Caco-2 (cell line): ENCODE measurements at regions not wholly inside any gene's neighbourhood (a gene's known extent, or its start where the extent isn't known, plus 50 kb on each side); places are given as distances from the start of the nearest gene placed in this dataset.

ENCODE experiments used
- BruUV-seq: library from RNA; stranded (reverse); fragments of 400-500 nt; replicated peaks from 2 replicates; lab custom pipeline; 2021; lab: Mats Ljungman, UMichigan
- CTCF ChIA-PET: fragments of 300-600 bp; sonication (Branson Sonifier 250); formaldehyde crosslinking; loops from one replicate; lab custom pipeline; 2022; ENCODE audit warnings: antibody characterized with exemption; lab: Charles Lee
- POLR2A ChIA-PET: fragments of 300-600 bp; sonication (Branson Sonifier 250); formaldehyde crosslinking; loops from one replicate; lab custom pipeline; 2022; ENCODE audit warnings: antibody characterized with exemption; lab: Charles Lee
- DNase-seq, 2 experiments: peaks; one replicate each; pipeline versions ENCODE4 v3.0.0 to v3.0.0-alpha.2; 2020 to 2022
- H3K27me3 ChIP-seq: replicated peaks from 2 replicates; pipeline ENCODE4 v1.6.0; 2011; ENCODE audit warnings: low read length; ENCODE audit not compliant: control insufficient read depth, insufficient read depth
- H3K36me3 ChIP-seq: 2 replicates; pipeline ENCODE4 v1.5.1; 2011; ENCODE audit warnings: low read length; ENCODE audit not compliant: control insufficient read depth, insufficient read depth
- H3K4me1 ChIP-seq: fragments of 250-450 bp; sonication (Bioruptor Pico); 2 replicates; pipeline ENCODE4 v1.5.1; 2020; ENCODE audit warnings: mild to moderate bottlenecking
- H3K4me3 ChIP-seq: 2 replicates; pipeline ENCODE4 v1.5.1; 2011; ENCODE audit warnings: low read depth, mild to moderate bottlenecking, control low read depth, low read length
- H3K9me3 ChIP-seq: fragments of 250-450 bp; sonication (Bioruptor Pico); 2 replicates; pipeline ENCODE4 v1.5.1; 2020; ENCODE audit warnings: mild to moderate bottlenecking, moderate library complexity
- H3K27ac Mint-ChIP-seq: one replicate; pipeline ENCODE4 v1.8.0; 2022; ENCODE audit warnings: mixed read lengths; ENCODE audit not compliant: unreplicated experiment
- H3K27me3 Mint-ChIP-seq: one replicate; pipeline ENCODE4 v1.8.0; 2022; ENCODE audit warnings: mixed read lengths; ENCODE audit not compliant: insufficient read depth, unreplicated experiment
- H3K36me3 Mint-ChIP-seq: one replicate; pipeline ENCODE4 v1.8.0; 2022; ENCODE audit warnings: mild to moderate bottlenecking, mixed read lengths; ENCODE audit not compliant: insufficient read depth, unreplicated experiment
- H3K4me1 Mint-ChIP-seq: one replicate; pipeline ENCODE4 v1.8.0; 2022; ENCODE audit warnings: low read depth, mixed read lengths; ENCODE audit not compliant: unreplicated experiment
- H3K4me3 Mint-ChIP-seq: one replicate; pipeline ENCODE4 v1.8.0; 2022; ENCODE audit warnings: mild to moderate bottlenecking, moderate library complexity, mixed read lengths; ENCODE audit not compliant: unreplicated experiment
- H3K9me3 Mint-ChIP-seq: one replicate; pipeline ENCODE4 v1.8.0; 2022; ENCODE audit warnings: mixed read lengths; ENCODE audit not compliant: unreplicated experiment
- intact Hi-C: fragments of 100-400 bp; cut with micrococcal nuclease; formaldehyde crosslinking; loops from one replicate; pipeline ENCODE4 v1.10.0; 2022; ENCODE audit not compliant: unreplicated experiment
- TF ChIP-seq, protein P1 (sequence below), 2 experiments: fragments of 200-600 bp in 1 of 2; IDR thresholded peaks; 1 replicate in 1 of 2; 2 replicates in 1 of 2; pipeline versions ENCODE4 v1.5.1 to v1.8.0; 2011 to 2022; ENCODE audit warnings: antibody characterized with exemption in 1 of 2, control low read depth in 1 of 2, inconsistent platforms in 1 of 2, low read depth in 1 of 2, low read length in 1 of 2, mild to moderate bottlenecking in 1 of 2, moderate library complexity in 1 of 2; ENCODE audit not compliant: insufficient read depth in 1 of 2, severe bottlenecking in 1 of 2, unreplicated experiment in 1 of 2

GRCh38 chr2:14303366-14304115 lies 329.0 kb upstream of the LRATD1 start:
- H3K4me1 Mint-ChIP-seq, result no peaks in the 10 kb centered on the region
- H3K4me3 ChIP-seq, result no peak overlapping the region
- no peaks in the 10 kb centered on the region for H3K9me3 ChIP-seq
- H3K4me1 ChIP-seq, result no peaks in the 10 kb centered on the region
- TF ChIP-seq, protein P1, sequence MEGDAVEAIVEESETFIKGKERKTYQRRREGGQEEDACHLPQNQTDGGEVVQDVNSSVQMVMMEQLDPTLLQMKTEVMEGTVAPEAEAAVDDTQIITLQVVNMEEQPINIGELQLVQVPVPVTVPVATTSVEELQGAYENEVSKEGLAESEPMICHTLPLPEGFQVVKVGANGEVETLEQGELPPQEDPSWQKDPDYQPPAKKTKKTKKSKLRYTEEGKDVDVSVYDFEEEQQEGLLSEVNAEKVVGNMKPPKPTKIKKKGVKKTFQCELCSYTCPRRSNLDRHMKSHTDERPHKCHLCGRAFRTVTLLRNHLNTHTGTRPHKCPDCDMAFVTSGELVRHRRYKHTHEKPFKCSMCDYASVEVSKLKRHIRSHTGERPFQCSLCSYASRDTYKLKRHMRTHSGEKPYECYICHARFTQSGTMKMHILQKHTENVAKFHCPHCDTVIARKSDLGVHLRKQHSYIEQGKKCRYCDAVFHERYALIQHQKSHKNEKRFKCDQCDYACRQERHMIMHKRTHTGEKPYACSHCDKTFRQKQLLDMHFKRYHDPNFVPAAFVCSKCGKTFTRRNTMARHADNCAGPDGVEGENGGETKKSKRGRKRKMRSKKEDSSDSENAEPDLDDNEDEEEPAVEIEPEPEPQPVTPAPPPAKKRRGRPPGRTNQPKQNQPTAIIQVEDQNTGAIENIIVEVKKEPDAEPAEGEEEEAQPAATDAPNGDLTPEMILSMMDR (IDR thresholded peaks at IDR 0.05; ENCODE audit: insufficient read depth in 1 of 2, low read depth in 1 of 2, low read length in 1 of 2, severe bottlenecking in 1 of 2, unreplicated experiment in 1 of 2), result no peak
- H3K27ac Mint-ChIP-seq, result no peak overlapping the region
- no peaks in the 10 kb centered on the region for H3K9me3 Mint-ChIP-seq
- intact Hi-C loops, result no loop called here
- BruUV-seq, result no TSS peak
- H3K36me3 Mint-ChIP-seq, result no peaks in the 10 kb centered on the region
- DNase-seq, result no peak
- POLR2A ChIA-PET, result no interaction called here
- CTCF ChIA-PET, result no interaction called here
- no peaks in the 10 kb centered on the region for H3K36me3 ChIP-seq
- H3K27me3 ChIP-seq, result no peaks in the 10 kb centered on the region
- H3K4me3 Mint-ChIP-seq, result no peak overlapping the region
- H3K27me3 Mint-ChIP-seq, result no peaks in the 10 kb centered on the region

GRCh38 chr2:14304326-14304725 lies 328.2 kb upstream of the LRATD1 start:
- no peaks in the 10 kb centered on the region for H3K27me3 ChIP-seq
- Mint-ChIP-seq H3K9me3 (no peaks in the 10 kb centered on the region), H3K36me3 (no peaks in the 10 kb centered on the region), H3K4me1 (no peaks in the 10 kb centered on the region), H3K27me3 (no peaks in the 10 kb centered on the region), H3K4me3 (no peak overlapping the region), H3K27ac (no peak overlapping the region)
- intact Hi-C loops, result no loop called here
- CTCF ChIA-PET, result no interaction called here
- DNase-seq, result no peak
- POLR2A ChIA-PET, result no interaction called here
- TF ChIP-seq, protein P1 (IDR thresholded peaks at IDR 0.05; ENCODE audit: insufficient read depth in 1 of 2, low read depth in 1 of 2, low read length in 1 of 2, severe bottlenecking in 1 of 2, unreplicated experiment in 1 of 2), result no peak
- no peaks in the 10 kb centered on the region for H3K4me1 ChIP-seq
- no TSS peak for BruUV-seq
- H3K9me3 ChIP-seq, result no peaks in the 10 kb centered on the region
- H3K36me3 ChIP-seq, result no peaks in the 10 kb centered on the region
- no peak overlapping the region for H3K4me3 ChIP-seq

DNA sequence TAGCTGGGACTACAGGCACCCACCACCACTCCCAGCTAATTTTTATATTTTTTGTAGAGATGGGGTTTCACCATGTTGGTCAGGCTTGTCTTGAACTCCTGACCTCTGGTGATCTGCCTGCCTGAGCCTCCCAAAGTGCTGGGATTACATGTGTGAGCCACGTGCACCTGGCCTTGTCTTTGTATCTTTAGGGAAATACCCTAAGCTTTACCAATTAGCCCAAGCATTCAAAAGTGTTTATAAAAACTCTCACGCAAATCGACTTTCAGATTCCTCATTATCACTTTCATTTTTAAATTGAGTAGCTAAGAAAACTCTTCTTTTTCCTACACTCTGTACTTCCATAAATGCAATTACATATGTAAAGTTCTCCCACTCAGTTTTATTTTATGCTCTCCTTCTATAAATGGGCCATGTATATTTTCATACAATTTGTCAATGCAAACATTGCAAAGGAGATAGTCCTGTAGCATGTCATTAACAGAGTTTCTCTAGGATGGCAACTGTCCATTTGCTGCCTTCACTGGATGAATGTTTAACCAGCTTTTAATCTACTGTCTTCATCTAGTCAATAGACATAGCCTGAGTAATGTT lies 326.2 kb upstream of the LRATD1 start:
- TF ChIP-seq, protein P1 (IDR thresholded peaks at IDR 0.05; ENCODE audit: insufficient read depth in 1 of 2, low read depth in 1 of 2, low read length in 1 of 2, severe bottlenecking in 1 of 2, unreplicated experiment in 1 of 2), result no peak
- CTCF ChIA-PET, result no interaction called here
- POLR2A ChIA-PET, result no interaction called here
- no peaks in the 10 kb centered on the region for H3K9me3 Mint-ChIP-seq
- no peak overlapping the region for H3K27ac Mint-ChIP-seq
- intact Hi-C loops, result no loop called here
- peaks cover 3% of the 10 kb centered on the region for H3K27me3 Mint-ChIP-seq
- Histone ChIP-seq H3K4me3 (no peak overlapping the region), H3K4me1 (no peaks in the 10 kb centered on the region), H3K27me3 (no peaks in the 10 kb centered on the region), H3K9me3 (no peaks in the 10 kb centered on the region), H3K36me3 (no peaks in the 10 kb centered on the region)
- BruUV-seq, result no TSS peak
- no peaks in the 10 kb centered on the region for H3K36me3 Mint-ChIP-seq
- no peak for DNase-seq
- no peaks in the 10 kb centered on the region for H3K4me1 Mint-ChIP-seq
- no peak overlapping the region for H3K4me3 Mint-ChIP-seq
